Astrocyte (in vitro differentiated cells and primary cell): ENCODE measurements at regions not wholly inside any gene's neighbourhood (a gene's known extent, or its start where the extent isn't known, plus 50 kb on each side); places are given as distances from the start of the nearest gene placed in this dataset.

Source experiments
- DNase-seq: peaks from one replicate; pipeline ENCODE4 v3.0.0-alpha.2; 2010; ENCODE audit warnings: low read depth
- FAIRE-seq: peaks from 2 replicates; lab custom pipeline; 2011; peaks lifted over from hg19 to GRCh38; lab: Jason Lieb, UNC
- H2AFZ ChIP-seq: 2 replicates; pipeline ENCODE4 v1.6.0; 2012; ENCODE audit warnings: low read depth, low read length, inconsistent platforms
- H3K27ac ChIP-seq: 2 replicates; pipeline ENCODE4 v1.5.1; 2011; ENCODE audit warnings: low read depth, low read length, inconsistent platforms
- H3K27me3 ChIP-seq: 2 replicates; pipeline ENCODE4 v1.6.0; 2011; ENCODE audit warnings: low read length, inconsistent platforms; ENCODE audit not compliant: insufficient read depth
- H3K36me3 ChIP-seq: 2 replicates; pipeline ENCODE4 v1.5.1; 2011; ENCODE audit warnings: low read length, inconsistent platforms; ENCODE audit not compliant: insufficient read depth
- H3K4me1 ChIP-seq: 2 replicates; pipeline ENCODE4 v1.5.1; 2011; ENCODE audit warnings: low read length, inconsistent platforms; ENCODE audit not compliant: insufficient read depth
- H3K4me2 ChIP-seq: 2 replicates; pipeline ENCODE4 v1.6.0; 2012; ENCODE audit warnings: low read length, inconsistent platforms
- H3K4me3 ChIP-seq: 2 replicates; pipeline ENCODE4 v1.5.1; 2011; ENCODE audit warnings: low read depth, mild to moderate bottlenecking, low read length, inconsistent platforms; ENCODE audit not compliant: insufficient read depth
- H3K79me2 ChIP-seq: 2 replicates; pipeline ENCODE4 v1.6.0; 2012; ENCODE audit warnings: mild to moderate bottlenecking, low read length, inconsistent platforms; ENCODE audit not compliant: insufficient read depth
- H3K9ac ChIP-seq: 2 replicates; pipeline ENCODE4 v1.6.0; 2012; ENCODE audit warnings: mild to moderate bottlenecking, low read length, inconsistent platforms
- H3K9me3 ChIP-seq: 2 replicates; pipeline ENCODE4 v1.5.1; 2012; ENCODE audit warnings: low read depth, mild to moderate bottlenecking, low read length, inconsistent platforms; ENCODE audit not compliant: insufficient read depth
- H4K20me1 ChIP-seq: 2 replicates; pipeline ENCODE4 v1.6.0; 2012; ENCODE audit warnings: low read length, inconsistent platforms; ENCODE audit not compliant: insufficient read depth
- H3K27ac Mint-ChIP-seq: one replicate; pipeline ENCODE4 v1.8.0; 2021; ENCODE audit warnings: mild to moderate bottlenecking, mixed read lengths; ENCODE audit not compliant: unreplicated experiment
- H3K27me3 Mint-ChIP-seq: one replicate; pipeline ENCODE4 v1.8.0; 2021; ENCODE audit warnings: low read depth, mixed read lengths; ENCODE audit not compliant: unreplicated experiment
- H3K36me3 Mint-ChIP-seq: one replicate; pipeline ENCODE4 v1.8.0; 2021; ENCODE audit warnings: low read depth, mixed read lengths; ENCODE audit not compliant: unreplicated experiment
- H3K4me1 Mint-ChIP-seq: one replicate; pipeline ENCODE4 v1.8.0; 2021; ENCODE audit warnings: low read depth, mixed read lengths; ENCODE audit not compliant: unreplicated experiment
- H3K4me3 Mint-ChIP-seq: one replicate; pipeline ENCODE4 v1.8.0; 2021; ENCODE audit warnings: mild to moderate bottlenecking, moderate library complexity, mixed read lengths; ENCODE audit not compliant: unreplicated experiment
- H3K9me3 Mint-ChIP-seq: one replicate; pipeline ENCODE4 v1.8.0; 2021; ENCODE audit warnings: mild to moderate bottlenecking, mixed read lengths; ENCODE audit not compliant: unreplicated experiment
- EZH2 ChIP-seq: IDR thresholded peaks from 2 replicates; pipeline ENCODE4 v1.6.1; 2012; ENCODE audit warnings: mild to moderate bottlenecking, low read length, inconsistent platforms; ENCODE audit not compliant: insufficient read depth
- TF ChIP-seq, protein P1 (sequence below): IDR thresholded peaks from 2 replicates; pipeline ENCODE4 v1.5.1; 2011; ENCODE audit warnings: low read depth, mild to moderate bottlenecking, inconsistent platforms, low read length, moderate library complexity; ENCODE audit not compliant: insufficient read depth

DNA sequence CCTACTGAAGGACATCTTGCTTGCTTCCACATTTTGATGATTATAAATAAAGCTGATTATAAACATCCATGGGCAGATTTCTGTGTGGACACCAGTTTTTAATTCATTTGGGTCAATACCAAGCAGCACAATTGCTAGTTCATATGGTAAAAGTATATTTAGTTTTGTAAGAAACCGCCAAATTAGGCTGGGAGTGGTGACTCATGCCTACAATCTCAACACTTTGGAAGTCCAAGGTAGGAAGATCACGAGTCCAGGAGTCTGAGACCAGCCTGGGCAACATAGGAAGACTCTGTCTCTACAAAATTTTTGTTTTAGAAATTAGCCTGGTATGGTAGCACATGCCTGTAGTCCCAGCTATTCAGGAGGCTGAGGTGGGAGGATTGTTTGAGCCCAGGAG lies 52.6 kb upstream of the ABHD2 start:
- Mint-ChIP-seq H3K9me3 (peaks cover 3% of the 10 kb centered on the region), H3K27ac (no peak overlapping the region), H3K4me3 (no peak overlapping the region), H3K27me3 (peaks cover 10% of the 10 kb centered on the region), H3K4me1 (peaks cover 8% of the 10 kb centered on the region), H3K36me3 (peaks cover 5% of the 10 kb centered on the region)
- FAIRE-seq (no peak), DNase-seq (no peak)
- H3K36me3 ChIP-seq: no peaks in the 10 kb centered on the region
- H3K27ac ChIP-seq: no peak overlapping the region
- H3K4me3 ChIP-seq: no peak overlapping the region
- no peaks in the 10 kb centered on the region for H3K27me3 ChIP-seq
- no peaks in the 10 kb centered on the region for H3K79me2 ChIP-seq
- no peaks in the 10 kb centered on the region for H3K4me1 ChIP-seq
- no peak overlapping the region for H3K4me2 ChIP-seq
- TF ChIP-seq, protein P1, sequence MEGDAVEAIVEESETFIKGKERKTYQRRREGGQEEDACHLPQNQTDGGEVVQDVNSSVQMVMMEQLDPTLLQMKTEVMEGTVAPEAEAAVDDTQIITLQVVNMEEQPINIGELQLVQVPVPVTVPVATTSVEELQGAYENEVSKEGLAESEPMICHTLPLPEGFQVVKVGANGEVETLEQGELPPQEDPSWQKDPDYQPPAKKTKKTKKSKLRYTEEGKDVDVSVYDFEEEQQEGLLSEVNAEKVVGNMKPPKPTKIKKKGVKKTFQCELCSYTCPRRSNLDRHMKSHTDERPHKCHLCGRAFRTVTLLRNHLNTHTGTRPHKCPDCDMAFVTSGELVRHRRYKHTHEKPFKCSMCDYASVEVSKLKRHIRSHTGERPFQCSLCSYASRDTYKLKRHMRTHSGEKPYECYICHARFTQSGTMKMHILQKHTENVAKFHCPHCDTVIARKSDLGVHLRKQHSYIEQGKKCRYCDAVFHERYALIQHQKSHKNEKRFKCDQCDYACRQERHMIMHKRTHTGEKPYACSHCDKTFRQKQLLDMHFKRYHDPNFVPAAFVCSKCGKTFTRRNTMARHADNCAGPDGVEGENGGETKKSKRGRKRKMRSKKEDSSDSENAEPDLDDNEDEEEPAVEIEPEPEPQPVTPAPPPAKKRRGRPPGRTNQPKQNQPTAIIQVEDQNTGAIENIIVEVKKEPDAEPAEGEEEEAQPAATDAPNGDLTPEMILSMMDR: no peak
- no peak for TF ChIP-seq EZH2
- H4K20me1 ChIP-seq: no peaks in the 10 kb centered on the region
- no peaks in the 10 kb centered on the region for H3K9me3 ChIP-seq
- no peak overlapping the region for H3K9ac ChIP-seq
- H2AFZ ChIP-seq: no peak overlapping the region

DNA sequence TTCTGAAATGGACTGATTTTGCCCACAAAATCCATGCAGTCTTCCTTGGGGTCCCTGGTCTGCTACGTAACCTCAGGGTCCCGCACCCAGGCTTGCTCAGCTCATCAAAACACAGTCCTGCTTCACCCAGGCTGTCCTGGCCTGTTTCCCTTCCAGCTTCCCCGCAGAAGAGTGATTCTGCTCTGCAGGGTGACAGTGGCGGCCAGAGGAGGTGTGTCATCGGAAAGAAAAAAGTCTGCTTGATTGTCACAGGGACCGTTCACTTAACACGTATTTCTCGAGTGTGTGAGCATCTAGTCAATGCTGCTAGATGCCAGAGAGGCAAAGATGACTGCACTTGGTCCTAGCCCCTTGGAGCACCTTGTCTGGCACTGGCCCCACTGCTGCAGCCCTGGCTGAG lies 50.1 kb upstream of the ABHD2 start:
- Histone ChIP-seq H3K36me3 (no peaks in the 10 kb centered on the region), H3K4me3 (no peak overlapping the region), H3K27ac (no peak overlapping the region), H3K9me3 (no peaks in the 10 kb centered on the region), H2AFZ (no peak overlapping the region), H3K27me3 (no peaks in the 10 kb centered on the region), H4K20me1 (no peaks in the 10 kb centered on the region), H3K79me2 (no peaks in the 10 kb centered on the region), H3K4me1 (peaks cover 9% of the 10 kb centered on the region), H3K4me2 (no peak overlapping the region), H3K9ac (no peak overlapping the region)
- H3K4me3 Mint-ChIP-seq: no peak overlapping the region
- H3K27ac Mint-ChIP-seq: no peak overlapping the region
- peaks cover 11% of the 10 kb centered on the region for H3K27me3 Mint-ChIP-seq
- TF ChIP-seq, protein P1: no peak
- TF ChIP-seq EZH2: no peak
- no peaks in the 10 kb centered on the region for H3K9me3 Mint-ChIP-seq
- H3K36me3 Mint-ChIP-seq: peaks cover 2% of the 10 kb centered on the region
- FAIRE-seq (no peak), DNase-seq (no peak)
- peaks cover 8% of the 10 kb centered on the region for H3K4me1 Mint-ChIP-seq
